ENCODE measurements at regions not wholly inside any gene's neighbourhood (a gene's known extent, or its start where the extent isn't known, plus 50 kb on each side); places are given as distances from the start of the nearest gene placed in this dataset.

- no peak for DNase-seq (ENCODE audit: low read depth in 3 of 3, low spot score in 2 of 3)
These were observed 346.6 kb downstream of the CBLN2 start for GRCh38 chr18:72197591-72197990.

- DNase-seq (ENCODE audit: low read depth in 3 of 3, low spot score in 2 of 3): no peak
These were observed 350.1 kb downstream of the CBLN2 start for GRCh38 chr18:72194072-72194471.

DNA sequence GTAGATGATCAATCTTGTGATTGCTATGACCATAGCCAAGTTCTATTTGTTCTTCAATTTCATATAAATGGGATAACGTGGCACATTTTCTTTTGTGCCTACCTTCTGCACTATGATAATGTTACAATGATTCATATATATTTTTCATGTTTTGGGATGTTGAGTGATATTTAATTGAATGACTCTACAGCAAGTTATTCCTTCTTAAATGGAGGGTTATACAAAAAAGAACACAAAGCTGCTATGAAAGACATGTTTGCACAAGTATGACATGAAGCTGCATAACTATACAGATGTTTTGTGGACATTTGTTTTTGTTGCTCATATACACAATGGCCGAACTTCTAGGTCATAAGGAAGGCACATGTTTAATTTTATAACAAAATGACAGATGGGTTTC is 356.2 kb downstream of the CBLN2 start:
- DNase-seq (ENCODE audit: low read depth in 3 of 3, low spot score in 2 of 3): no peak

- DNase-seq (ENCODE audit: low read depth in 3 of 3, low spot score in 2 of 3): no peak
These were observed 362.8 kb downstream of the CBLN2 start for GRCh38 chr18:72181241-72181764.

DNA sequence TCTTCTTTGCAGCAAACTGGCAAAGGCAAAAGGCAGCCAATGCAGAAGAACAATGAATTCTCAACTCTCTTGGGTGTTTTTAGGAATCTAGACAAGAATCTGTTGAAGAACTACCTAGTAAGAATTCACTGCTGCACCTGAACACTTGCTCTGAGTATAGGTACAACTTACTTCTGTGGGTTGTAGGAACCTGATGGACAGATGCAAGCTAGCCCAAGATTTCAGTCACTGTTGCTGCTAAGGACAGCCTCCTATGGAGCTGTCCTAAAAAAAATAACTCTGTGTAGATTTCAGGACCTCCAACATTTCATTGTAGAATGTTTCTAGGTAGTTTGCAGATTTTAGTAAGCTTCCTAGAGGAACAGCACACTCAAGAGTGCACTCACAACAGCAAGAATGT is 363.5 kb downstream of the CBLN2 start:
- DNase-seq (ENCODE audit: low read depth in 3 of 3, low spot score in 2 of 3): no peak

DNA sequence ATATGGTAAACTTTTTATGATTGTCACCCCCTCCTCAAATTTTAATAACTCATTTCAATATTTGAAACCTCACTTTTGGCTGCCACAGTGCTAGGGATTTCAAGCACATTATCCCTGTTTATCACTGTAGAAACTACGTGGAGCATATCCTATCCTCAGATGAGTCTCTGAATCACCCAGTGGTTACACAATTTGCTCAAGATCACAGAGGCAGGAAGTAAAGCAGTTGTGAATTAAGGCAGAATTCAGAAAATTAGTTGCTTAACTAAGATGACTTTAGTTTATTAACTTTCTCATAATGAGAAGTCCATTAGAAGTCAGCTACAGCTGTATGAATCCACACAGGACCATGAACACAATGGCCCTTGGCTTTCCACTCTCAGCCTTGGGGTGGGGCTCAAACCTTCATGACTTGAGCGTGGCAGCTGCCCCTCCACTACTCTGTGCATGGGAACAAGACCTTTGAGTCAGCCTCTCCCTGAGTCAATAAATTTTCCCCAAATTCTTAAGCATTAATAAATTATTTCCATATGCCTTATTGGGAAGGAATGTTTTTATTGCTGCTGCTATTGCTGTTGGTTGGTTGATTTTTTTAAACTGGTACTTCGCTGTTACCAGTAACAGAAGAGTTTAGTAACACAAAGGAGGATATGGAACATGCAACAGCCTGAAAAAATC is 369.0 kb downstream of the CBLN2 start:
- no peak for DNase-seq (ENCODE audit: low read depth in 3 of 3, low spot score in 2 of 3)

DNA sequence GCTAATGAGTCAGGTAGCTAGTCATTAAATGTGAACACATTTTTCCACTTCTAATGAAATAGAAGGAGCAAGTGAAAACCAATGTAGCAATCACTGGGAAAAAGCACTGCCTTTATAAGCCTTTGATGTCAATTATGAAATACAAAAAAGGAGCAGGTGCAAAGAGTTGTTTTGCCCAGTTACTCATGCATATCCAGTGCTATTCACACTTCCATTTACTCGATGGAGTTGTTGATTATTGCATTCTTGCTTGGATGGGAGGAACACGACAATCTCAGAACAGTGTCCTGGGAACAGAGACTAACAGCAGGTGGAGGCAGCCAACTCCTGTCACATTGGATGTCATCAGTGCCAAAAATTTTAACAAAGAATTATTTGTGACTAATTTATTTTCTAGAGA is 372.5 kb downstream of the CBLN2 start:
- DNase-seq (ENCODE audit: low read depth in 3 of 3, low spot score in 2 of 3): no peak

DNA sequence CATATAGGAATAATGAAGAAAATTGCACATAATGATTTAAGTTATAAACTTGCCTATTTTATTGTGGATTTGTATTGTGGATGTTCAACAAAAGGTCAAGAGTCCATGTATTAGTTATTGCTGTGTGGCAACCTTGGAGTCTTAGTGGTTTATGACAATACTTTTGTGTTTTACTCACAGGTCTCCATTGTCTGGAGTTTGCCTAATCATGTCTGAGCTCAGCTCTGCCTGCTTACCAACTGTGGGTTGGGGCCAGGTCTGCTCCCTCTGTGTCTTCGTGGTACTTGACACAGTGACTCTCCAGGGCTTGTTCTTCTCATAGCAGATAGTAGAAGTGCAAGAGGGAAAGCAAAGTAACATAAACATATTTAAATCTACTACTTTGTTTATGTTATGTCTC is 382.5 kb downstream of the CBLN2 start:
- DNase-seq (ENCODE audit: low read depth in 3 of 3, low spot score in 2 of 3): no peak

DNA sequence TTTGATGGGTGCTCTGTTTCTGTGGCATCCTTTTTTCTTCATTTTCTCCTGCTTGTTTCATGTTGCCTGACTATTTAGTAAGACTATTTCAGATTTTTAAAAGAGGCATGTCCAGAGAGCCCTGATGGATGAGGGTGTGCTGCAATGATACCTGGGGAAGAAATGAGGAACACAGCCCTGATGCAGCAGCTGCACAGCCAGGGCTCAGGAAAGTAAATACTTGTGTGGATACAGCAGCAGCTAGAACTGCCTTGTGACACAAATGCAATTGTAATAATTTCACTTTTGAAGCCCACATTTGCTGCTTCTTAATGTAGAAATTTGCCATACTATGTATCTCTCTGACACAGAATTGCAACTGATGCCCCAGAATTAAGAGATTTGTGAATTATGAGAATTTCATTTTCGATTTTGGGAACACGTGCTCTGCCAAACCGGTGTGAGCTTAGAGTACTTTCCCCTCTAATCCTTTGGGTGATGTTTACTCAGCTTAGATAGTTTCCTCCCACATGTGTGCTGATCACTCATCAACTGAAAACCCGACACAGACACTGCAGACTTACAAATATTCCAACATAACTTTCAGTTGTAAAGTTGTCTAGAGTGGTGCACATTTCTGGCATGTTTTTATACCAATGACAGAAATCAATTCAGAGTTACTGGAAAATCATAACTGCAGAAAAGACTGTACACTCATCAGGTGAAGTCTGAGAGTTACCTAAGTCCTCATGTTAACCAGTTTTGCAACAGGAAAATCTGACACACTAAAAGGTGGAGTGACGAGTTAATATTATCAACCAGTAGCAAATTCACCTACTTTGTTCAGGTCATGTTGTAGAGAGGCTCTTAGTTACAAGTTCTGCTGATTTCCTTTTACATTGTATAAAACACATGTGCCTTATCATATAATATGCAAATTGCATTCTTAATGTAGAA is 383.4 kb downstream of the CBLN2 start:
- no peak for DNase-seq (ENCODE audit: low read depth in 3 of 3, low spot score in 2 of 3)

DNA sequence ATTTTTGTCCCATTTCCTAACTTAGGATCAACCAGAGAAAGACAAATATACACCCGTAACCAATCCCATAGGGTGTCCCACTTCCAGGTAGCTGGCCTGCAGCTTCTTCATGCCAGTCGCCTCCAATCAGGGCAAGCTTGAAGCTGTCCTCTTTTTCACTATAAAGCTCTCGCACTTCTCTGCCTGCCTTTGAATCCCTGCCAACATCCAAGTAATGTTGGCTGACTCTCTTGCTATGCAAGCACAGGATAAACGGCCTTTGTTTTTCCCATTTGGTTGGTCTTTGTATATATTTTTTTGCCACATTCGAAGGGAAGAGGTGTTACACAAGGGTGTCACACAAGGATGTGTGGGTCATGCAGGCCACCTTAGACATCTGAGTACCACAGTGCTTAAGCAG is 388.8 kb downstream of the CBLN2 start:
- no peak for DNase-seq (ENCODE audit: low read depth in 3 of 3, low spot score in 2 of 3)

DNA sequence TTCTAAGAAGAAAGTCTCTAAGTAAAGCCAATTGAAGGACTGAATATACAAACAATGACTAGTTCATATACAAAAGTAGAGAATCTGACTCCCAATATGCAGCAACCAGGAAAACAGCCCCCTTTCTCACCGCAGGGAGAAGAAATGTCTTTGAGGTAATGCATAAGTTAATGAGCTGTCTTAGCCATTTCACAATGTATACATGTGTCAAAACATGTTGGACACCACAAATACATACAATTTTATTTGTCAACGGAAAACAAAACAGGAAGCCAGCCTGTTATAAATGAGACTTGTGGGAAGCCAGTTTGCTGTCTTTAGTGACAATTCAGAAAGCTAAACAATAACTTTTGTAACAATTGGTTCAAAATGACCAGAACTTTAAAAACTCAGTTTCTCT is 389.2 kb downstream of the CBLN2 start:
- no peak for DNase-seq (ENCODE audit: low read depth in 3 of 3, low spot score in 2 of 3)

DNA sequence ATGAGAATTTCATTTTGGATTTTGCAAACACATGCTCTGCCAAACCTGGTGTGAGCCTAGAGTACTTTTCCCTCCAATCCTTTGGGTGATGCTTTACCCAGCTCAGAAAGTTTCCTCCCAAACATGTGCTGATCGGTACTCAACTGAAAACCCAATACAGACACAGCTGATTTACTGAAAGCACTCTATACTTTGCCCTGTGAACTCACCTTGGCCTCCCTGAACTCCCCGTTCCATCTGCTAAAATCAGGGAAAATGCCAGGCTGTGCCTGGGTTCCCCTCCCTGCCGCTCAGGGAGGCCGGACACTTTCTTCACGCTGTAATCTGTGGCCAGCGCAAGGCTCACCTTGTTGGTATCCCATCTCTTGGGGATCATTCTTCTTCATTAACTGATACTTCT is 391.2 kb downstream of the CBLN2 start:
- no peak for DNase-seq (ENCODE audit: low read depth in 3 of 3, low spot score in 2 of 3)

- DNase-seq (ENCODE audit: low read depth in 3 of 3, low spot score in 2 of 3): no peak
These were observed 396.3 kb downstream of the CBLN2 start for GRCh38 chr18:72147830-72148229.

DNA sequence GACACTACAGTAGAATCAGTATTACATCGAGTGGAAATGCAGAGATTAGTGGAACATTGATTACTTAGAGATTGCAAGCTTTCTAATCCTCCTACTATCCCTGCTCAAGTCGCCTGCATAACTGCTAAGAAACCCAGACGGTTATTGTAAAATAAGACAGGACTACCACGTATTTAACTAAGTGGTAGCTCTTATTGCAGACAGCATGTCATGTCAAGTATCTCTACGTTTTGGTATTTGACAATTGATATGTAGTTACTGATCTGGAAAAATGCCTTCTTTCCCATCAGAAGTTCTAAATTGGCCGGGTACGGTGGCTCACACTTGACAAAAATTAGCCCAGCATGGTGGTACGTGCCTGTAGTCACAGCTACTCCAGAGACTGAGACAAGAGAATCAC is 404.1 kb downstream of the CBLN2 start:
- no peak for DNase-seq (ENCODE audit: low read depth in 3 of 3, low spot score in 2 of 3)

DNA sequence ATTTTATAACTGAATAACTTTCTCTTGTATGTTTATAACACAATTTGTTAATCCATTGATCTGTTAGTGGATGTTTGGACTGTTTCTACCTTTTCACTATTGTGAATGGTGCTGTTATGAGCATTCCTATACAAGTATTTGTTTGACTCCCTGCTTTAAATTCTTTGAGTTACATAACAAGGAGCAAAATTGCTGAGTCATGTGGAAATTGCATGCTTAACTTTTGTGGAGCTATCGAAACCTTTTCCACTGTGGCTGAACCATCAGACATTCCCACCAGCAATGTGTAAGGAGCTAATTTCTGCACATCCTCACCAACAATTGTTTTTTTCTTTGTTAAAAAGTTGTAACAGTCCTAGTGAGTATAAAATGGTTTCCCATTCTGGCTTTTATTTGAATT is 415.5 kb downstream of the CBLN2 start:
- DNase-seq (ENCODE audit: low read depth in 3 of 3, low spot score in 2 of 3): no peak

GRCh38 chr18:72122103-72122502 is 422.0 kb downstream of the CBLN2 start:
- DNase-seq (ENCODE audit: low read depth in 3 of 3, low spot score in 2 of 3): no peak

- DNase-seq (ENCODE audit: low read depth in 3 of 3, low spot score in 2 of 3): no peak
These were observed 425.1 kb downstream of the CBLN2 start for GRCh38 chr18:72119082-72119481.

DNA sequence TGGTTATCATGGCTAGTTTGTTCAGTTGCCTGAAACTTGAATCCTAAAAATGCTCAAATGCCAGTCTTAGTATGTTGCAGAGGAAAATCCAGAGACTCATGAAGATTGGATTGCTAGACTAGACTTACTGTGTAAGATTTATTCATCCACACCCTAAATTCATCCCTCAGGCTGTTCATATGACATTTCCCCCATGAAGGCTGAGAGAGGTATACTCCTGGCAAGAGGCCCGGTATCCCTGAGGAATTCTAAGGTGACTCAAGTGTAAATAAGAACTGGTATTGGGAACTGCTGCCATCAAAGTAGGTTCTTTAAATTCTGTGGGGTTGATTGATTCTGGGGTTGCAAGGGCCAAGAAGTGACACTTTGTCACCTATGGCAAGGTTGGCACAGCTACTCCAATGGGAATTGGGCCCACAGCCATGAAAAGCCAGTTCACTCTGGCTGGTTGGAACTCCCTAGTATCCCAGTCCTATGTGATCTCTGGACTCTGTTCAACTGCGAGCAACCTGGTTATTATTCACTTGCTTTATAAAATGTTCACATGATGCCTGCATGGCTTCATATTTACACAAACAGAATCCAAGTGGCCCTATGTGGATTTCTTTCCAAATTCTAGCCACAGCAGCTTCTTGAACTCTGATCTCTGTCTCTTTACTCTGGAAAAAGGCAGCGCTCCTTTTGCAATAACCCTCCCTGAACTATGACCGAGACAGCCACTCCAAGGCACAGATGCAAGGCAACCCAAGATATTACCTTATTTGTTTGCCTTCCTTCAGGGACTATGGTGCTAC is 429.1 kb downstream of the CBLN2 start:
- DNase-seq (ENCODE audit: low read depth in 3 of 3, low spot score in 2 of 3): no peak

GRCh38 chr18:72107647-72108383 is 436.3 kb downstream of the CBLN2 start:
- no peak for DNase-seq (ENCODE audit: low read depth in 3 of 3, low spot score in 2 of 3)

DNA sequence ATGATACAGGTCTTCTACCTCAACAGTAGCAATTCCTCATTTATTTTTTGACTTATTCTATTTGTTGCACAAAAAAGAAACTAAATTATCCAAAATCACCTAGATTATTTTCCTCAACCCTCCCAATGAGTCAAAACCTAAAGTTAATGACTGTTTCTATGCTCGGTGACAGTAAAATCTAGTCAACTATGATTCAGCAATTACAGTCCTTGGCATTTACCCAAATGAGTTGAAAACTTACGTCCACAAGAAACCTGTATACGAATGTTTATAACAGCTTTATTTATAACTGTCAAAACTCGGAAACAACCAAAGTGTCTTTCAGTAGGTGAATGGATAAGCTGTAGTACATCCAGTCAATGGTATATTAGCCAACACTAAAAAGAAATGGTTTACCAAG is 439.3 kb downstream of the CBLN2 start:
- no peak for DNase-seq (ENCODE audit: low read depth in 3 of 3, low spot score in 2 of 3)
